ENCODE measurements at regions not wholly inside any gene's neighbourhood (a gene's known extent, or its start where the extent isn't known, plus 50 kb on each side); places are given as distances from the start of the nearest gene placed in this dataset.

- no peak for DNase-seq
Measured at GRCh38 chr6:165081944-165082532, 227.4 kb downstream of the C6orf118 start.

- no peak for DNase-seq
Measured at GRCh38 chr6:165077876-165078275, 231.5 kb downstream of the C6orf118 start.

DNA sequence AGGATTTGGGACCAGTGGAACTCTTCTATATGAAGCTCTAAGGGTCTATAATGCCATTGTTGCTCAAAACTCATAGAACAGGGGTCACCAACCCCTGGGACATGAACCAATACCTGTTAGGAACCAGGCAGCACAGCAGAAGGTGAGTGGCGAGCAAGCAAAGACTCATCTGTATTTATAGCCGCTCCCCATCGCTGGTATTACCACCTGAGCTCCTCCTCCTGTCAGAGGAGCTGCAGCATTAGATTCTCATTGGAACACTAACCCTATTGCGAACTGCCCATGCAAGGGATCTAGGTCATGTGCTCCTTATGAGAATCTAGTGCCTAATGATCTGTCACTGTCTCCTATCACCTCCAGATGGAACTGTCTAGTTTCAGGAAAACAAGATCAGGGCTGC lies 237.5 kb downstream of the C6orf118 start:
- no peak for DNase-seq

DNA sequence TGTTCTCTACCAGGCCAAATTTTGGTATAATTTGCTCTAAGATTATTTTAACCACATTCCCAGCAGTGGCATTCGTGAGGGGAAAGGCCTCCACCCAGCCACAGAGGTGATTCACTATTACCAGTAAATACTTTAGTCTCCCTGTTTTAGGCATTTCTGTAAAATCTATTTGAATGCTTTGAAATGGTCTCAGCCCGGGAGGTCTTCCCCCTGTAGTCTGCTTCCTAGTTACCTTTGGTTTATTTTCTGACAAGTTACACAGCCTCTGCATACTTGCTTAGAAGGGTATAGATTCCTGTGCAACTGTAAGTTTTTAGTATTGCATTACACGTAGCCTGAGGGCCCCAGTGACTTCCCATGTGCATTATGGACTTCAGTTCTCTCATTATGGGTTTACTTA lies 248.7 kb downstream of the C6orf118 start:
- peak; percentile 53 for DNase-seq

- DNase-seq = peak; percentile 50
Measured at GRCh38 chr6:165059032-165059431, 250.4 kb downstream of the C6orf118 start.

- no peak for DNase-seq
Measured at GRCh38 chr6:165056292-165056691, 253.1 kb downstream of the C6orf118 start.

- peak; percentile 24 for DNase-seq
Measured at GRCh38 chr6:165055231-165055630, 254.2 kb downstream of the C6orf118 start.

- no peak for DNase-seq
Measured at GRCh38 chr6:165052561-165053480, 256.6 kb downstream of the C6orf118 start.

DNA sequence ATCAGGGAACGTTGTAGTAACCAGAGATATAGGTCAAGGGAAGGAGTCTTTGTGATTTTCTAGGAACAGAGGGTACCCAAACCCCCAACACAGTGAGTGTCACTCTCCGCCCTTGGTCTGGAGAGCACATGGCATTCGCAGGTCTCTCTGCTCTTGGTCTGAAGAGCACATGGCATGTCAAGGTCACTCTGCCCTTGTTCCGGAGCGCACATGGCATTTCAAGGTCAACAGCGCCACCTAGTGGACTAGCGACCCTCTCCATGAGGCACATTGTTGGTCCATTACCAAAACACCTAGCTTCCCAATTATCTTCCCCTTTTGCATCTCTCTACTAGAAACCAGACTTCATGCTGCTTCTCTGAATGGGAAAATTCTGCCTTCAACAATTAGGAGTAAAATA lies 260.0 kb downstream of the C6orf118 start:
- no peak for DNase-seq

GRCh38 chr6:165047952-165048351 lies 261.5 kb downstream of the C6orf118 start:
- DNase-seq = no peak

DNA sequence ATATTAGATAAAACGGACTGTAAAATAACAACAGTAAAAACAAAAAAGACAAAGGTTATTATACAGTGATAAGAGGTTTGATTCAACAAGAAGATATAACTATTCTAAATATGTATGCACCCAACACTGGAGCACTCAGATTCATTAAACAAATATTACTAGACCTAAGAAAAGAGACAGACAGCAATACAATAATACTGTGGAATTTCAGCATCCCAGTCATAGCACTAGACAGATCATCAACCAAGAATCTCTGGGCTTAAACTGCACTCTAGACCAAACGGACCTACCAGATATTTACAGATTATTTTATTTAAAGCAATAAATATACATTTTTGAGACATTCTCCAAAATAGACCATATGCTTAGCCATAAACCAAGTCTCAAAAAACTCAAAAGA lies 263.8 kb downstream of the C6orf118 start:
- peak; percentile 4 for DNase-seq

GRCh38 chr6:165042912-165043311 lies 266.5 kb downstream of the C6orf118 start:
- no peak for DNase-seq

DNA sequence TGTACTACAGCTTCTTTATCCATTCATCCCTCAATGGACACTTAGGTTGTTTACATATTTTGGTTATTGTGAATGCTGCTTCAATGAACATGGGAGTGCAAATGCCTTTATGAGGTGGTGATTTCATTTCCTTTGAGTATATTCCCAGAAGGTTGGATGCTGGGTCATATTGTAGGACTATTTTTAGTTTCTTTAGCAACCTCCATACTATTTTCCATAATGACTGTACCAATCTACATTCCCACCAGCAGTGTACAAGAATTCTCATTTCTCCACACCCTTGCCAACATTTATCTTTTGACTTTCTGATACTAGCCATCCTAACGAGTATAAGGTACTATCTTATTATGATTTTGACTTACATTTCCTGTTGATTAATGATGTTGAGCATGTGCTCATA lies 269.0 kb downstream of the C6orf118 start:
- DNase-seq = no peak

GRCh38 chr6:165034271-165034741 lies 275.1 kb downstream of the C6orf118 start:
- no peak for DNase-seq

DNA sequence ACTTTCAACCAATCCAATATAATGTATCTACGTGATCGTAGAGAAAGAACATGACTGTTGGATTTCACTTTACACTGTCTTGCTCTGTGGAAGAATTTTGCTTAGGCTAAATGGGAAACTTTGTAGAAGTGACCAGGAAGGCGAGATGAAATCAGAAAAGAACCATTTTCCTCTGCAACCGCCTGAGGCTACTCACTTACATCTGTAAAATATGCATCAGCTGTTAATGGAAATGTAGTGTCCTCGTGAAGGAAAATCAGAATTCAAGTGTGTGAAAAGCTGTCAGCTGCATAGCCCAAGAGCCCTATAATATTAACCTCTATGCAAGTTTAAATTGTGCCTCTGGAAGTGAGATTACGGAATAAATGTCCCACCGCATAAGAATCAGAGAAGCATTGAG lies 277.9 kb downstream of the C6orf118 start:
- DNase-seq = no peak

- DNase-seq = no peak
Measured at GRCh38 chr6:165025040-165025439, 284.4 kb downstream of the C6orf118 start.

GRCh38 chr6:165019681-165020080 lies 289.7 kb downstream of the C6orf118 start:
- DNase-seq = no peak

DNA sequence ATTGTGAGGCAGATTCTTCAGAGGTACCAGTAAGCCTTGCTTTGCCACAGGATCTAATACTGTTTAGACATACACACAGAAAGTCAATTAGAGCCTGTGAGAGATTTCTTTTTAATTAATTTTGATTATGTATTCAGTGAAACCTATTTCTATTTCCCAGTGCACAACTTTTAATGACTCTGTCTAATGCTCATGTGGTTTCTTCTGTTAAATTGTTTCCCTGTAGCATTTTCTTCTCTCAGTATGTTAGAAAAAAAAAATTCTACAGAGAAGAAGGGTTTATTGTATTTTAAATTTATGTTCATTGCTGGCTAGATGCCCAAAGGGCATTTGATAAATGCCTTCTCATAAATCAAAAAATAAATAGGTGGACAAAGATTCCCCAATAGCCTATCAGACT lies 293.7 kb downstream of the C6orf118 start:
- no peak for DNase-seq

GRCh38 chr6:165013701-165014100 lies 295.7 kb downstream of the C6orf118 start:
- DNase-seq = no peak

GRCh38 chr6:165012183-165012582 lies 297.2 kb downstream of the C6orf118 start:
- DNase-seq = no peak

- DNase-seq = peak; percentile 26
Measured at GRCh38 chr6:165010556-165011535, 298.6 kb downstream of the C6orf118 start.

DNA sequence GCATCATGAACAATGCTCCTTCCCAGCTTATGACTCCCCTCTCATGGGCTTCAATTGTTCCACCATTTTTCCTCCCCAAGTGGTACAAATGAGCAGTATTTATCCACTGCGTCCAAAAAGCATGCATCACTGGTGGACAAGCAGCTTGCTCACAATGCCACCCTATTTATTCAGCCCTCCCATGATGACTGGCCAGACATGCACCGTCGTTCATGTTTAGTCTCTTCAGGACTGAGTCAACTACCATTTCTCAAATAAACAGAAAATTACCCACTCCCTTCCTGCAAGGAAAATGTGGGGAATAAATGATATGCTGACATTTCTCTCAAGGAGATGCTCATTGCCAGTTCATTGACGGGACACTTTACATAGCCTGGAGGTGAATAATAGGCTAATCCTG lies 300.4 kb downstream of the C6orf118 start:
- DNase-seq = no peak

DNA sequence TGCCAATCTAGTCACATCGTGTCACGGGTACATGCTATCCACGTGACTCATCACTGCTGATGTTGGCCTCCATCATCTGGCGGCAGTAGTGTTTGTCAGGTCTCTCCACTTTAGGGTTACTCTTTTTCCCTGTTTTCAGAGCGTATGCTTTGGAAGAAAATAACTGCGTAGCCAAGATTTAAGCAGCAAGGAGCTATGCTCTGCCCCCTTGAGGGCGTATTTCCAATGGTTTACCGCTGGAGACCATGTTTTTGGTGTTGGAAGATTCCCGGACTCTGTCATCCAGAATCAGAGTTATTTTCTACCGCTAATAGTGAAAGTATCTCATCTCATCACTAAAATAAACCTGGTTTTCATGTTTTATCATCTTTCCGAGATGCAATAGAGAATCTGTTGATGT lies 306.5 kb downstream of the C6orf118 start:
- no peak for DNase-seq
